CD8-positive, alpha-beta memory T cell (primary cell): ENCODE measurements at regions not wholly inside any gene's neighbourhood (a gene's known extent, or its start where the extent isn't known, plus 50 kb on each side); places are given as distances from the start of the nearest gene placed in this dataset.

Source experiments
- CTCF ChIA-PET: fragments of 350-600 bp; sonication (Branson Sonifier 250); formaldehyde crosslinking; loops from one replicate; lab custom pipeline; 2021; ENCODE audit warnings: antibody characterized with exemption; lab: Charles Lee
- POLR2A ChIA-PET: fragments of 350-600 bp; sonication (Branson Sonifier 250); formaldehyde crosslinking; loops from one replicate; lab custom pipeline; 2021; ENCODE audit warnings: antibody characterized with exemption; lab: Charles Lee
- DNase-seq, 5 donors: peaks; one replicate each; pipeline versions ENCODE4 v3.0.0 to v3.0.0-alpha.2; 2020 to 2022; ENCODE audit warnings: mixed read lengths in 1 of 5
- H3K27ac ChIP-seq: one replicate; pipeline ENCODE4 v1.7.0; 2013; ENCODE audit warnings: low read depth, mild to moderate bottlenecking, low read length, moderate library complexity
- H3K27me3 ChIP-seq: 2 replicates; pipeline ENCODE4 v1.7.0; 2013; ENCODE audit warnings: low read length, mild to moderate bottlenecking; ENCODE audit not compliant: insufficient read depth, poor library complexity, severe bottlenecking
- H3K36me3 ChIP-seq: 2 replicates; pipeline ENCODE4 v1.7.0; 2013; ENCODE audit warnings: mild to moderate bottlenecking, low read length, moderate library complexity; ENCODE audit not compliant: insufficient read depth
- H3K4me1 ChIP-seq: 2 replicates; pipeline ENCODE4 v1.7.0; 2013; ENCODE audit warnings: mild to moderate bottlenecking, low read length, moderate library complexity; ENCODE audit not compliant: insufficient read depth
- H3K4me3 ChIP-seq: 2 replicates; pipeline ENCODE4 v1.7.0; 2013; ENCODE audit warnings: mild to moderate bottlenecking, low read length
- H3K9me3 ChIP-seq: 2 replicates; pipeline ENCODE4 v1.7.0; 2013; ENCODE audit warnings: mild to moderate bottlenecking, low read length
- H3K27ac Mint-ChIP-seq, 8 donors: one replicate each; pipeline ENCODE4 v1.8.0; 2020 to 2021; ENCODE audit warnings: mixed read lengths in 8 of 8, mild to moderate bottlenecking in 6 of 8, inconsistent platforms in 3 of 8, moderate library complexity in 3 of 8
- H3K27me3 Mint-ChIP-seq, 2 donors: one replicate each; pipeline ENCODE4 v1.8.0; 2020 to 2021; ENCODE audit warnings: mixed read lengths in 2 of 2, mild to moderate bottlenecking in 1 of 2, moderate library complexity in 1 of 2
- H3K36me3 Mint-ChIP-seq, 3 donors: one replicate each; pipeline ENCODE4 v1.8.0; 2020 to 2021; ENCODE audit warnings: mixed read lengths in 3 of 3, inconsistent platforms in 1 of 3, mild to moderate bottlenecking in 1 of 3
- H3K4me1 Mint-ChIP-seq, 3 donors: one replicate each; pipeline ENCODE4 v1.8.0; 2020 to 2021; ENCODE audit warnings: mixed read lengths in 3 of 3, inconsistent platforms in 1 of 3, mild to moderate bottlenecking in 1 of 3
- H3K4me3 Mint-ChIP-seq, 7 donors: one replicate each; pipeline ENCODE4 v1.8.0; 2020 to 2021; ENCODE audit warnings: mixed read lengths in 7 of 7, mild to moderate bottlenecking in 6 of 7, moderate library complexity in 4 of 7, inconsistent platforms in 2 of 7
- H3K9me3 Mint-ChIP-seq, 5 donors: one replicate each; pipeline ENCODE4 v1.8.0; 2020 to 2022; ENCODE audit warnings: mixed read lengths in 5 of 5, mild to moderate bottlenecking in 3 of 5, moderate library complexity in 2 of 5, inconsistent platforms in 1 of 5

DNA sequence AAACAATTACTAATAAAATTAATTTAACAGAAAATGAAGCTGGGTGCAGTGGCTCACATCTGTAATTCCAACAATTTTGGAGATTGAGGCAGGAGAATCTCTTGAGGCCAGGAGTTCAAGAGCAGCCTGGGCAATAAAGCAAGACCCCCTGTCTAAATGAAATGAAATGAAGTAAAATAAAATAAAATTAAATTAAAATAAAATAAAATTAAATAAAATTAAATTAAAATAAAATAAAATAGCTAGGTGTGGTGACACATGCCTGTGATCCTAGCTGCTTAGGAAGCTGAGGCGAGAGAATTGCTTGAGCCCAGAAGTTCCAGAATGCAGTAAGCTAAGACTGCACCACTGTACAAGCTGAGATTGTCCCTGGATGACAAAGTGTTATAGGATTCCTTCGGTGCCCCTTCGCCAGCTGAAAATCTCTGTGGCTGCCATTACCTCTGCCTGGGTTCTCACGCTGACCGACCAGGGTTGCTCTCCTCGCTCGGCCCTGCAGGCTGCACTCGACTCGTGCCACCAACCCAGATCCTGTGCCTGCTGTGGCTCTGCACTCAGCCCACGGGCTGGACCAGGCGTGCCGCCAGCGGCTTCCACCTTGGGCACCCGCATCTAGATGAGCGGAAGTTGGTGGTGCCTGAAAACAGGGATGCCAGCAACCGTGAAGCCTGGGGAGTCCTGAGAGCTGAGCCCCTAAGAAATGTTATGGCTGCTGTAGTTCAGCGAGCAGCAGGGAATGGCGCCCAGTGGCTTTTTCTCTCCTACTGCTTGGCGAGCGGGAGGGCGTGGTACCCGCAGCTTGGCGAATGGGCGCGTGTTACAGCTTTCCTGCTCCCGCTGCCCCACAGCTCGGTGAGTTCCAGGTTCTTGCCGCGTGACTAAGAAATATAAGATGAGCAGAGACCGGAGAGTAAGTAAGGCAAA, 539.2 kb upstream of the PCDH9 start:
- Mint-ChIP-seq H3K4me3 (no peak overlapping the region), H3K4me1 (no peaks in the 10 kb centered on the region), H3K27me3 (no peaks in the 10 kb centered on the region), H3K9me3 (peaks cover 4 to 10% (median 8%) of the 10 kb centered on the region in 5 donors), H3K36me3 (no peaks in the 10 kb centered on the region), H3K27ac (no peak overlapping the region)
- ChIA-PET CTCF (no interaction called here), POLR2A (no interaction called here)
- Histone ChIP-seq H3K36me3 (no peaks in the 10 kb centered on the region), H3K27ac (no peak overlapping the region), H3K4me1 (no peaks in the 10 kb centered on the region), H3K4me3 (no peak overlapping the region), H3K9me3 (no peaks in the 10 kb centered on the region), H3K27me3 (no peaks in the 10 kb centered on the region)
- DNase-seq, result no peak

GRCh38 chr13:67763984-67764383, 533.8 kb upstream of the PCDH9 start:
- Histone ChIP-seq H3K4me1 (no peaks in the 10 kb centered on the region), H3K36me3 (no peaks in the 10 kb centered on the region), H3K4me3 (no peak overlapping the region), H3K27me3 (no peaks in the 10 kb centered on the region), H3K27ac (no peak overlapping the region), H3K9me3 (no peaks in the 10 kb centered on the region)
- DNase-seq, result no peak
- H3K4me3 Mint-ChIP-seq, result no peak overlapping the region
- H3K36me3 Mint-ChIP-seq, result no peaks in the 10 kb centered on the region
- CTCF ChIA-PET, result no interaction called here
- H3K27ac Mint-ChIP-seq, result no peak overlapping the region
- POLR2A ChIA-PET, result no interaction called here
- H3K27me3 Mint-ChIP-seq, result no peaks in the 10 kb centered on the region
- H3K4me1 Mint-ChIP-seq, result no peaks in the 10 kb centered on the region
- peaks cover 0 to 11% (median 5%) of the 10 kb centered on the region in 5 donors for H3K9me3 Mint-ChIP-seq

GRCh38 chr13:67763384-67763783, 533.2 kb upstream of the PCDH9 start:
- Mint-ChIP-seq H3K9me3 (peaks cover 0 to 11% (median 3%) of the 10 kb centered on the region in 5 donors), H3K4me3 (no peak overlapping the region), H3K27ac (no peak overlapping the region), H3K27me3 (no peaks in the 10 kb centered on the region), H3K36me3 (no peaks in the 10 kb centered on the region), H3K4me1 (no peaks in the 10 kb centered on the region)
- Histone ChIP-seq H3K9me3 (no peaks in the 10 kb centered on the region), H3K27ac (no peak overlapping the region), H3K36me3 (no peaks in the 10 kb centered on the region), H3K4me1 (no peaks in the 10 kb centered on the region), H3K4me3 (no peak overlapping the region), H3K27me3 (no peaks in the 10 kb centered on the region)
- ChIA-PET POLR2A (no interaction called here), CTCF (no interaction called here)
- no peak for DNase-seq

DNA sequence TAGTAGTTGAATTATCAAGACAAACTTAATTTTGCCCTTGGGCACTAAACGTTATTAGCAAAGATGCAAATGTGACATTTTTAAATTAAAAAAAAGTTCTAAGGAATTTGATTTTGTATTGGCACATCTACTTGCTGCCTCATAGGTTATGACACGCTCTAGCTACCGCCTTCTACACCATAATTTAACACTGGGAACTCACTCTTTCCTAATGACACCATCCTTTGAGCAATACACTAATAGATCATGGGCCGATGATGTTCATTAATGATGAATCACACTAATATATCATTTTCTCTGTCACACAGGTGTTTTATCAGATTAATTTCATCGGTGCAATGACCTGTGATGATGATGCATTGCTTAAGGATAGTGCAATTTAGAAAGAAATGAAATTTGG, 528.8 kb upstream of the PCDH9 start:
- Mint-ChIP-seq H3K27me3 (no peaks in the 10 kb centered on the region), H3K27ac (no peak overlapping the region), H3K9me3 (peaks cover 5 to 32% (median 12%) of the 10 kb centered on the region in 5 donors), H3K36me3 (no peaks in the 10 kb centered on the region), H3K4me1 (no peaks in the 10 kb centered on the region), H3K4me3 (no peak overlapping the region)
- Histone ChIP-seq H3K9me3 (no peaks in the 10 kb centered on the region), H3K36me3 (no peaks in the 10 kb centered on the region), H3K4me3 (no peak overlapping the region), H3K4me1 (no peaks in the 10 kb centered on the region), H3K27me3 (no peaks in the 10 kb centered on the region), H3K27ac (no peak overlapping the region)
- ChIA-PET CTCF (no interaction called here), POLR2A (no interaction called here)
- DNase-seq, result no peak

GRCh38 chr13:67754012-67754411, 523.9 kb upstream of the PCDH9 start:
- Mint-ChIP-seq H3K27ac (no peak overlapping the region), H3K4me1 (no peaks in the 10 kb centered on the region)
- H3K4me1 ChIP-seq, result no peaks in the 10 kb centered on the region

GRCh38 chr13:67752759-67753158, 522.6 kb upstream of the PCDH9 start:
- POLR2A ChIA-PET, result no interaction called here
- no peak overlapping the region for H3K4me3 ChIP-seq
- peaks cover 0 to 3% of the 10 kb centered on the region in 2 donors for H3K27me3 Mint-ChIP-seq
- H3K27me3 ChIP-seq, result no peaks in the 10 kb centered on the region
- H3K27ac ChIP-seq, result no peak overlapping the region
- no peak for DNase-seq
- no peaks in the 10 kb centered on the region for H3K9me3 ChIP-seq
- no peaks in the 10 kb centered on the region for H3K4me1 Mint-ChIP-seq
- no peaks in the 10 kb centered on the region for H3K36me3 ChIP-seq
- CTCF ChIA-PET, result no interaction called here
- H3K4me1 ChIP-seq, result no peaks in the 10 kb centered on the region
- no peak overlapping the region for H3K4me3 Mint-ChIP-seq
- H3K36me3 Mint-ChIP-seq, result no peaks in the 10 kb centered on the region
- no peak overlapping the region for H3K27ac Mint-ChIP-seq
- H3K9me3 Mint-ChIP-seq, result peaks cover 9 to 42% (median 15%) of the 10 kb centered on the region in 5 donors

More at GRCh38 chr13:67754012-67754411, 523.9 kb upstream of the PCDH9 start:
- H3K9me3 Mint-ChIP-seq, result peaks cover 8 to 44% (median 15%) of the 10 kb centered on the region in 5 donors
- Histone ChIP-seq H3K36me3 (no peaks in the 10 kb centered on the region), H3K27me3 (no peaks in the 10 kb centered on the region), H3K4me3 (no peak overlapping the region), H3K9me3 (no peaks in the 10 kb centered on the region), H3K27ac (no peak overlapping the region)
- peaks cover 0 to 2% of the 10 kb centered on the region in 2 donors for H3K27me3 Mint-ChIP-seq
- POLR2A ChIA-PET, result no interaction called here
- DNase-seq, result no peak
- no peak overlapping the region for H3K4me3 Mint-ChIP-seq
- no peaks in the 10 kb centered on the region for H3K36me3 Mint-ChIP-seq
- CTCF ChIA-PET, result no interaction called here

GRCh38 chr13:67742478-67742877, 512.3 kb upstream of the PCDH9 start:
- no peak overlapping the region for H3K4me3 ChIP-seq
- H3K27me3 Mint-ChIP-seq, result no peaks in the 10 kb centered on the region
- DNase-seq, result no peak
- H3K9me3 ChIP-seq, result no peaks in the 10 kb centered on the region
- peaks cover 2 to 22% (median 5%) of the 10 kb centered on the region in 5 donors for H3K9me3 Mint-ChIP-seq
- no peaks in the 10 kb centered on the region for H3K27me3 ChIP-seq
- H3K4me1 Mint-ChIP-seq, result no peaks in the 10 kb centered on the region
- no peaks in the 10 kb centered on the region for H3K36me3 Mint-ChIP-seq
- H3K36me3 ChIP-seq, result no peaks in the 10 kb centered on the region
- H3K4me3 Mint-ChIP-seq, result no peak overlapping the region
- H3K4me1 ChIP-seq, result no peaks in the 10 kb centered on the region
- ChIA-PET CTCF (no interaction called here), POLR2A (no interaction called here)
- H3K27ac ChIP-seq, result no peak overlapping the region
- H3K27ac Mint-ChIP-seq, result no peak overlapping the region

DNA sequence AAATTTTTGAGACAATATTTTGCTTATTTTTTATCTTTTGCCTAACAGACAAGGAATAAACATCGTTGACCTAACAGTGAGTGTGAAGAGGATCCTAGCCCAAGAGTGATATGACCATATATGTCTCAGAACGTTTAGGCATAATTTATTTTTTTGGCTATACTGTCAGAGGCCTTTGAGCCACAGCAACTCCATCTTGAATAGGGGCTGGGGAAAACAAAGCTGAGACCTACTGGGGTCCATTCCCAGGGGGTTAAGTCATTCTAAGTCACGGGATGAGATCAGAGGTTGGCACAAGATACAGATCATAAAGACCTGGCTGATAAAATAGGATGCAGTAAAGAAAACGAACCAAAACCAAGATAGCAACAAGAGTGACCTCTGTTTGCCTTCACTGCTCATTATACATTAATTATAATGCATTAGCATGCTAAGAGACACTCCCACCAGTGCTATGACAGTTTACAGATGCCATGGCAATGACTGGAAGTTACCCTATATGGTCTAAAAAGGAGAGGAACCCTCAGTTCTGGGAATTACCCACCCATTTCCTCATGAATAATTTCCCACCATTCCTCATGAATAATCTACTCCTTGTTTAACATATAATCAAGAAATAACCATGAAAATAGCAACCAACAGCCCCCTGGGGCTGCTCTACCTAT, 510.9 kb upstream of the PCDH9 start:
- H3K4me1 Mint-ChIP-seq, result no peaks in the 10 kb centered on the region
- ChIA-PET CTCF (no interaction called here), POLR2A (no interaction called here)
- no peaks in the 10 kb centered on the region for H3K36me3 Mint-ChIP-seq
- no peak overlapping the region for H3K4me3 Mint-ChIP-seq
- peaks cover 2 to 23% (median 5%) of the 10 kb centered on the region in 5 donors for H3K9me3 Mint-ChIP-seq
- no peaks in the 10 kb centered on the region for H3K27me3 ChIP-seq
- H3K27ac ChIP-seq, result no peak overlapping the region
- no peaks in the 10 kb centered on the region for H3K36me3 ChIP-seq
- H3K9me3 ChIP-seq, result no peaks in the 10 kb centered on the region
- H3K27me3 Mint-ChIP-seq, result no peaks in the 10 kb centered on the region
- H3K4me3 ChIP-seq, result no peak overlapping the region
- DNase-seq, result no peak
- H3K27ac Mint-ChIP-seq, result no peak overlapping the region
- no peaks in the 10 kb centered on the region for H3K4me1 ChIP-seq
